Spleen (tissue), 11 donors: ENCODE measurements at regions not wholly inside any gene's neighbourhood (a gene's known extent, or its start where the extent isn't known, plus 50 kb on each side); places are given as distances from the start of the nearest gene placed in this dataset.

Experiments
- DNase-seq: peaks from one replicate; pipeline ENCODE4 v3.0.0-alpha.2; 2020
- H3K27ac ChIP-seq, 8 donors: fragments of 200-600 bp; sonication (generic) in 7 of 8; 1 replicate in 4 of 8; 2 replicates in 4 of 8; pipeline versions ENCODE4 v1.5.0 to v1.8.0; 2016 to 2021; ENCODE audit warnings: inconsistent platforms in 4 of 8, mild to moderate bottlenecking in 4 of 8, moderate library complexity in 1 of 8
- H3K27me3 ChIP-seq, 7 donors: fragments of 200-600 bp; sonication (generic) in 6 of 7; replicated peaks in 1 of 7; 1 replicate in 4 of 7; 2 replicates in 3 of 7; pipeline versions ENCODE4 v1.5.0 to v1.8.0; 2016 to 2021; ENCODE audit warnings: inconsistent platforms in 3 of 7, mild to moderate bottlenecking in 1 of 7
- H3K36me3 ChIP-seq, 6 donors: fragments of 200-600 bp; sonication (generic) in 5 of 6; 1 replicate in 4 of 6; 2 replicates in 2 of 6; pipeline versions ENCODE4 v1.5.0 to v1.8.0; 2016 to 2021; ENCODE audit warnings: inconsistent platforms in 2 of 6
- H3K4me1 ChIP-seq, 6 donors: fragments of 200-600 bp; sonication (generic) in 5 of 6; 1 replicate in 3 of 6; 2 replicates in 3 of 6; pipeline versions ENCODE4 v1.5.0 to v1.8.0; 2016 to 2021; ENCODE audit warnings: inconsistent platforms in 3 of 6
- H3K4me3 ChIP-seq, 8 donors: fragments of 200-600 bp; sonication (generic) in 7 of 8; 1 replicate in 4 of 8; 2 replicates in 4 of 8; pipeline versions ENCODE4 v1.5.0 to v1.8.0; 2016 to 2021; ENCODE audit warnings: inconsistent platforms in 4 of 8, mild to moderate bottlenecking in 4 of 8, moderate library complexity in 2 of 8
- H3K9me3 ChIP-seq, 8 donors: fragments of 200-600 bp; sonication (generic) in 7 of 8; 1 replicate in 4 of 8; 2 replicates in 4 of 8; pipeline versions ENCODE4 v1.5.0 to v1.8.0; 2016 to 2021; ENCODE audit warnings: inconsistent platforms in 4 of 8
- POLR2A ChIP-seq, 3 donors: fragments of 450-650 bp; IDR thresholded peaks; one replicate each; pipeline ENCODE4 v1.5.1; 2017; ENCODE audit warnings: antibody characterized with exemption in 3 of 3, mild to moderate bottlenecking in 1 of 3
- POLR2AphosphoS5 ChIP-seq, 3 donors: sonication (generic); formaldehyde crosslinking; IDR thresholded peaks; one replicate each; pipeline ENCODE4 v1.5.1; 2017; ENCODE audit warnings: antibody characterized with exemption in 3 of 3
- WGBS, 5 donors: extraction: QIAGEN DNeasy Blood & Tissue Kit in 3 of 5; methylation state at CpG; one replicate each; pipeline versions ENCODE4 v1.1.5 to v1.1.7; 2013 to 2018; 5-methylcytosine and 5-hydroxymethylcytosine counted together
- intact Hi-C: fragments of 100-400 bp; cut with DNase I; formaldehyde crosslinking; loops from one replicate; pipeline ENCODE4 v1.15.0; 2023; ENCODE audit warnings: low total_unique reads
- TF ChIP-seq, protein P1 (sequence below), 11 experiments: fragments of 200-600 bp in 7 of 11; fragments of 450-650 bp in 4 of 11; sonication (generic) in 4 of 11; IDR thresholded peaks in 8 of 11; conservative IDR thresholded peaks in 3 of 11; 1 replicate in 7 of 11; 2 replicates in 4 of 11; pipeline versions ENCODE4 v1.4.0 to v1.8.0; 2016 to 2021; ENCODE audit warnings: antibody characterized with exemption in 11 of 11, inconsistent platforms in 4 of 11, mild to moderate bottlenecking in 1 of 11
- donor health status: healthy with polysubstance abuse.
- donor health status: DM: no; HTN: no; CAD: no; lungs with moderate emphysema.
- donor health status: DM: no; HTN: no; CAD: no.
- donor health status: Bipolar disorder and iron deficiency.
- donor health status: healthy.
- donor health status: DM: no; HTN: no; CAD: no.
- donor health status: DM: yes; HTN: yes; CAD: no.

DNA sequence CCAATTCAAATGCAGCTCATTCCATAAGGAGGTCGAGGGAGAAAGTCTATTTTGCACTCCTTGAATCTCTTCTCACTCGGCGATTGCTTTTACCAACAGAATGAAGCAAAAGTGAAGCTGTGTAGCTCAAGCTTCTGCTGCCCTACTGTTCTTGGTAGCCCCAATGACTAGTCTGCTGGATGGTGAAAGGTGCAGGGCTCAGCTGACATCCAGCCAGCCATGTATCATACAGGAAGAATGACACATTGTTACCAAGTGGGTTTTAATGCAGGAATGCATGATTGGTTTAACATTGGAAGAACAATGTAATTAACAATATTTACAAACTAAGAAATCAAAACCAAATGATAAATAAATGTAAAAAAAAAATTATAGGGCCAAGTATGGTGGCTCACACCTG is 286.2 kb upstream of the HSFY2 start:
- no peaks in the 10 kb centered on the region for H3K36me3 ChIP-seq
- no peaks in the 10 kb centered on the region for H3K27me3 ChIP-seq
- intact Hi-C loops, result no loop called here
- H3K4me3 ChIP-seq, result no peak overlapping the region
- no peak for TF ChIP-seq POLR2AphosphoS5 (IDR thresholded peaks at IDR 0.05)
- TF ChIP-seq, protein P1, sequence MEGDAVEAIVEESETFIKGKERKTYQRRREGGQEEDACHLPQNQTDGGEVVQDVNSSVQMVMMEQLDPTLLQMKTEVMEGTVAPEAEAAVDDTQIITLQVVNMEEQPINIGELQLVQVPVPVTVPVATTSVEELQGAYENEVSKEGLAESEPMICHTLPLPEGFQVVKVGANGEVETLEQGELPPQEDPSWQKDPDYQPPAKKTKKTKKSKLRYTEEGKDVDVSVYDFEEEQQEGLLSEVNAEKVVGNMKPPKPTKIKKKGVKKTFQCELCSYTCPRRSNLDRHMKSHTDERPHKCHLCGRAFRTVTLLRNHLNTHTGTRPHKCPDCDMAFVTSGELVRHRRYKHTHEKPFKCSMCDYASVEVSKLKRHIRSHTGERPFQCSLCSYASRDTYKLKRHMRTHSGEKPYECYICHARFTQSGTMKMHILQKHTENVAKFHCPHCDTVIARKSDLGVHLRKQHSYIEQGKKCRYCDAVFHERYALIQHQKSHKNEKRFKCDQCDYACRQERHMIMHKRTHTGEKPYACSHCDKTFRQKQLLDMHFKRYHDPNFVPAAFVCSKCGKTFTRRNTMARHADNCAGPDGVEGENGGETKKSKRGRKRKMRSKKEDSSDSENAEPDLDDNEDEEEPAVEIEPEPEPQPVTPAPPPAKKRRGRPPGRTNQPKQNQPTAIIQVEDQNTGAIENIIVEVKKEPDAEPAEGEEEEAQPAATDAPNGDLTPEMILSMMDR (IDR thresholded peaks at IDR 0.05 in 8 of 11, conservative IDR thresholded peaks at IDR 0.05 in 3 of 11), result no peak
- no peak for TF ChIP-seq POLR2A (IDR thresholded peaks at IDR 0.05)
- DNase-seq, result no peak
- H3K9me3 ChIP-seq, result no peaks in the 10 kb centered on the region
- no peak overlapping the region for H3K27ac ChIP-seq
- 91 to 92% (median 91%) methylated on average over 3 of the region's 3 CpGs; no CpG with 5 or more reads in 2 of the 5 donors for WGBS, 5 donors
- H3K4me1 ChIP-seq, result no peaks in the 10 kb centered on the region

DNA sequence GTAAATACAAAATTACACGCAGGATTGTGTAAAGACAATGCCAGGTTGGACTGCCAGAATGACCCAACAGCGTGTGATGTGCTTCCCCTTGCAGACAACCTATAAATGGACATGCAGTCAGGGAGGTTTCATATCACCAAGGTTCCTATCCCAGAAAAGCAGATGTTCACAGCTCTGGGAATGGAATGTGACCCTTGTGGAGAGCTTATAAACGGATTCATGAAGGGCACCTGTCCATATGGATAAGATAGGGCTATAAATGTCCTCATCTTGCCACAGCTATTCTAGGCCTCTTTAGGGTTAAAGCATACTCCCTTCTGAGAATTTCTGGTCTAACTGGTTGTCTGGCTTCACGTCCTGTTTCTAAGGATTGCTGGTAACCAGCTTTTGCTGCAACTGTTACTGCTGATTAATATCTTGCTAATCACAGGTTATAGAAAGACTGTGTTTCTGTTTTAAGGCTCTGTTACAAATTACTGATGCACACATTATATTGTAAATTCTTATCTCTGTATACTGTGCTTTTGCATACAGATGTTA is 285.4 kb upstream of the HSFY2 start:
- intact Hi-C loops, result no loop called here
- TF ChIP-seq, protein P1 (IDR thresholded peaks at IDR 0.05 in 8 of 11, conservative IDR thresholded peaks at IDR 0.05 in 3 of 11), result no peak
- TF ChIP-seq POLR2A (IDR thresholded peaks at IDR 0.05) (no peak), POLR2AphosphoS5 (IDR thresholded peaks at IDR 0.05) (no peak)
- H3K27ac ChIP-seq, result no peak overlapping the region
- no peaks in the 10 kb centered on the region for H3K9me3 ChIP-seq
- H3K27me3 ChIP-seq, result no peaks in the 10 kb centered on the region
- H3K4me1 ChIP-seq, result no peaks in the 10 kb centered on the region
- 79% methylated on average over 3 to 4 of the region's 4 CpGs; no CpG with 5 or more reads in 2 of the 5 donors for WGBS, 5 donors
- H3K36me3 ChIP-seq, result no peaks in the 10 kb centered on the region
- no peak overlapping the region for H3K4me3 ChIP-seq
- no peak for DNase-seq

DNA sequence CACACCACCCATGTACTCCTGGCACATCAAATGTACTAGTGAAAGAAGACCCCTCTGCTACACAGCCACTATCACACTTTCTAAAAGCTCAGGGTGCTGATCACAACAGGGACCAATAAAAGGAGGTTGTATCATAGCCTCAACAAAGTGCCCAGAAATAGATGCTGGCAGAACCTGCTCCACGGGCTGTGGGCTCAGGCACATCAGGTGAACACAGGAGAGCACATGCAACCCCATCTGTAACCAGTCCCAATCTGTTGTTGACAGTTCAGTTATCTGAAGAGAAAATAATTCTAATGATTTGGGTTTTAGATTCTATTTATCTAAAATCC is 282.6 kb upstream of the HSFY2 start:
- DNase-seq, result no peak
- WGBS, 5 donors, result 83 to 100% (median 88%) methylated on average over 1 of the region's 1 CpG; no CpG with 5 or more reads in 2 of the 5 donors
- intact Hi-C loops, result no loop called here
- H3K9me3 ChIP-seq, result no peaks in the 10 kb centered on the region
- no peaks in the 10 kb centered on the region for H3K4me1 ChIP-seq
- no peaks in the 10 kb centered on the region for H3K36me3 ChIP-seq
- H3K4me3 ChIP-seq, result no peak overlapping the region
- H3K27ac ChIP-seq, result no peak overlapping the region
- TF ChIP-seq POLR2A (IDR thresholded peaks at IDR 0.05) (no peak), POLR2AphosphoS5 (IDR thresholded peaks at IDR 0.05) (no peak)
- TF ChIP-seq, protein P1 (IDR thresholded peaks at IDR 0.05 in 8 of 11, conservative IDR thresholded peaks at IDR 0.05 in 3 of 11), result no peak
- no peaks in the 10 kb centered on the region for H3K27me3 ChIP-seq

DNA sequence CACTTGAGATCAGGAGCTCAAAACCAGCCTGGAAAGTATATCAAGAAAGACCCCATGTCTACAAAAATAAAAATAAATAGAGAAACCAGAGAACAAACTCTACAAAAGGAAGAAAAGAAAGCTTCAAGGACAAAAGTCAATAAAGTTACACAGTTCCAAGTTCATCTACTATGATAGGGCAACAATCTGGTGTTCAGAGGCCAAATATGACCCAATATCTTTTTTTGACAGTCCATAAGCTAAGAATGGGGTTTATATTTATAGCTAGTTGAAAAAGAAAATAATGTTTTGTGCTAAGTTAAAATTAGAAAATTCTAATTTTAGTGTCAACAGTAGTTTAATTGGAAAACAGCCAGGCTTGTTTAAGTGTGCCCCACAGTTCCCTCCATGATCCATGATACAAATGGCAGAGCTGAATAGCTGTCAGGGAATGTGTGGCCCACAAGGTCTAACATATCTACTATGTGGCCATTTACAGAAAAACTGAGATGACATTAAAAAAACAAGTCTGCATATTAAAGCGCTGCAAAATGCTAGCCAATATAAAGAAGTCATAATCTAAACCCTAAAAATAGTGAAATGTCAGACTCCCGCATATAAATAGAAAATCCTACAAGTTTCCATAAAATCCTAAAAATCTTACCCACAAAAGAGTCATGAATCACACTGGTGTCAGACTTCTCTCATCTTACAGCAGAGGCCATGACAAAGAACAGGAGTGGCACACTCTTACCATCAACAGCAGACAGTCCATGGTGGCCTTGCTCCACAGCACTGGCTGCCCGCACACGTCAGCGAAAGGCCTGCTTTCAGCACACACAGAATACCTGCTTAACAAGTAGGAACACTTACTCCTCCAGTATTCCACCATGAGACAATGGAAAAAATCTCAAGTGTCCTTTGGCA is 281.9 kb upstream of the HSFY2 start:
- DNase-seq, result no peak
- Histone ChIP-seq H3K27me3 (no peaks in the 10 kb centered on the region), H3K27ac (no peak overlapping the region), H3K4me1 (no peaks in the 10 kb centered on the region), H3K9me3 (no peaks in the 10 kb centered on the region), H3K4me3 (no peak overlapping the region), H3K36me3 (no peaks in the 10 kb centered on the region)
- 91 to 98% (median 95%) methylated on average over 5 of the region's 5 CpGs; no CpG with 5 or more reads in 2 of the 5 donors for WGBS, 5 donors
- intact Hi-C loops, result no loop called here
- TF ChIP-seq POLR2AphosphoS5 (IDR thresholded peaks at IDR 0.05), result no peak
